Left renal cortex interstitium (tissue), 4 donors: ENCODE measurements at regions not wholly inside any gene's neighbourhood (a gene's known extent, or its start where the extent isn't known, plus 50 kb on each side); places are given as distances from the start of the nearest gene placed in this dataset.
"Not testable (repeated sequence)": the region's sequence is repeated elsewhere in the genome, so short reads cannot be mapped to it uniquely, and the experiment has no call there.

Experiments used
- DNase-seq, 4 donors: peaks; one replicate each; pipeline ENCODE4 v3.0.0-alpha.2; 2013; ENCODE audit warnings: low read depth in 4 of 4, low spot score in 2 of 4, missing footprints in 1 of 4

DNA sequence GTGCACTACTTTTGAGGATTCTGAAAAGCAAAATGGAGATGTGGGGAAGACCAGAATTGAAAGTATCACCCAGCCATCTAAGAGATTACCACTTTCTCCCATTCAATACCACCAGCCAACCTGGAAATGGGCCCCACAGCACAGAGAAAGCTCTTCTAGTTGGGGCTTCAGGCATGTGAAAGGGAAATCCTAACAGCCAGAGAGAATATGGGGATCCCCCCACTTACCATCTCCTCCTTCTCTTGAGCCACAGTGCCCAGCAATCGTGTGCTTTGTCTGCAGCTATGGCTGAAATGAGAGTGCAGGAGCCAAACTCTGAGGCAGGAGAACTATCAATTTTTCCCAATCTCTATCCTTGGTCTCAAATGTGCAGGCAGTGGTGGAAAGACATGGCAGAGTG lies 173.2 kb upstream of the KCTD7 start:
- DNase-seq, result not testable (repeated sequence)

DNA sequence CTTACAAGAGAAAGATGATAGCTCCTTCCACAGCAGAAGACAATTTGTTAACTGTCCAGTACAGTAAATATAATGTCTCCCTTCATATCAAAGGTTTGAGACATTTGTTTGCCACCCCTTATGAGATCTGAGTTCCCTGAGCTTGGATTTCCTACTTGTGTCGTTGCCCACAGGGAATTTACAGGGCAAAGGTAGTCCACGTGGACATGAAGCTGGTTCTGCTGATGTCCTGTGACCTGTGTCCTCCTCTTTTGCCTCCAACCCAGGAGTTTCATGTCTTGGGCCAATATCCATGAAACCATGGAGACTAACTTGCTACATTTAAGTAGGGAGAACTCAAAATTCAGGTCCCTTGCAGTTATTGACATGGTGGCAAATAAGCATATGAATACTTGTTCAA lies 172.2 kb upstream of the KCTD7 start:
- DNase-seq, result not testable (repeated sequence)

DNA sequence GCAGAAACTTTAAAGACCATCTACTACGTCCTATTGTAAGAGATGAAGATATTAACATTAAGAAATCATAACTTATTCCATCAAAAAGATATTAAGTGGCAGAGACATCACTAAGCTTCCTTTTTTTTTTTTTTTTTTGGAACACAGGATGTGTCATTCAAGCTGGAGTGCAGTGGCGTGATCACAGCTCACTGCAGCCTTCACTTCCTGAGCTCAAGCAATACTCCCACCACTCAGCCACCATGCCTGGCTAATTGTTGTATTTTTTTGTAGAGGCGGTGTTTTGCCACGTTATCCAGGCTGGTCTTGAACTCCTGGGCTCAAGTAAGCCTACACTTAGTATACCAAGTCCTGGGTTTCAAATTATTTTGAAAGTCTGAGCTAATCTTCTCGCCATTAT lies 169.7 kb upstream of the KCTD7 start:
- DNase-seq, result not testable (repeated sequence)

DNA sequence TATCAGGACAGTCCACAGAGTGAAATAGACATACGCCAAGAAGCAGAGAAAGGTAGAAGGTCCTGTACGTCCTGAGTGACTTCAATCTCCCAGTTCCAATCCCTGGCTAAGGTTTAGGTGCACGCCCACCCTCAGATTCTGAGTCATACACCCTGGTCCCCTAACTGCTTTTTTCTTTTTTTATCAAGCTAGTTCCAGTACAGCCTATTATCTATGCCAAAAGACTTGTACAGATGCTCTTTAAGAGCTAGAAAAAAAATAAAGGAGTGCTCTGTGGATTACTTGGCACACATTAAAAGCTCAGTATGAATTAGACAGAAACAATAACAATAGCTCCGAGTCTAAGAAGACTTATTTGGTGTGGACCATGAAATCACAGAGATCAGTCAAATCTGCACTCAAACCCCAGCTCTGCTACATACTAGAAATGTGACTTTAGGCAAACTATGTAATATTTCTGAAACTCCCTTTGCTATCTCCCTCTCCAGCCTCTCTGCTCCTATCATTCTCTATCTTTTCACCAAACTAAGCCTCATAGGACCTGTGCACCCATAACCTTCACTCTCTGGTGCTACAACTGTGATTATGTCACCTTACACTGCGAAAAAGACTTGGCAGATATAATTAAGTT lies 168.8 kb upstream of the KCTD7 start:
- DNase-seq, result not testable (repeated sequence)

DNA sequence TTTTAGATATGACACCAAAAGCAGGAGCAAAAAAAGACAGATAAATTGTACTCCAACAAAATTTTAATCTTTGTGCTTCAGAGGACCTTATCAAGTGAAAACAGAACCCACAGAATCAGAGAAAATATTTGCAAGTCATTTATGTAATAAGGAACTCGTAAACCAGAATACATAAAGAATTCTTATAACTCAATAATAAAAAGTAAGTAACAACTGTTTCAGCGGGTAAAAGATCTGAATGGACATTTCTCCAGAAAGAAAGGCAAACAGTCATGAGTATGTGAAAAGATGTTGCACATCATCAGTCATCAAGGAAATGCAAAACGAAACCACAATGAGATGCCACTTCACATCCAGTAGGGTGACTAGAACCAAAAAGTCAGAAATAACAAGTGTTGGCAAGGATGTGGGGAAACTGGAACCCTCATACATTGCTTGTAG lies 167.7 kb upstream of the KCTD7 start:
- no peak for DNase-seq

DNA sequence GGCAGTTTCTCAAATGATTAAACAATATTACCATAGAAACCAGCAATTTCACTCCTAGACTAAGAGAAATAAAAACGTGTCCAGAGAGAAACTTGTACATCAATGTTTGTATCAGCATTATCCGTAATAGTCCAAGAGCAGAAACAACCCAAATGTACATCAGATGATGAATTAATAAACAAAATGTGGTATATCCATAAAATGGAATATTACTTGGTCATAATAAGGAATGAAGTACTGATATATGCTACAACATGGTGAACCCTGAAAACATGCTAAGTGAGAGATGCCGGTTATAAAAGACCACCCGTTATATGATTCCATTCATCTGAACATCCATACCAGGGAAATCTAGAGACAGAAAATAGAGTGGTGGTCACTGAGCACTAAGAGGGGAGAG lies 167.3 kb upstream of the KCTD7 start:
- DNase-seq, result not testable (repeated sequence)

DNA sequence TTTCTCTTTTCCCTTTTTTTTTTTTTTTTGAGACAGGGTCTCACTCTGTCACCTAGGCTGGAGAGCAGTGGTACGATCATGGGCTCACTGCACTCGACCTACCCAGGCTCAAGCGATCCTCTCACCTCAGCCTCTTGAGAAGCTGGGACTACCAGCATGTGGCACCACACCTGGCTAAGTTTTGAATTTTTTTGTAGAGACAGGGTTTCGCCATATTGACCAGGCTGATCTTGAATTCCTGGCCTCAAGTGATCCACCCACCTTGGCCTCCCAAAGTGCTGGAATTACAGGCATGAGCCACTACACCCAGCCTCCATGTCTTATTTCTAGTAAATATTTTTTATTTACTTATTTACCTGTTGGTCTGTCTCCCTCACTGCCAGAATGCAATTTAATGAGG lies 165.8 kb upstream of the KCTD7 start:
- not testable (repeated sequence) for DNase-seq

DNA sequence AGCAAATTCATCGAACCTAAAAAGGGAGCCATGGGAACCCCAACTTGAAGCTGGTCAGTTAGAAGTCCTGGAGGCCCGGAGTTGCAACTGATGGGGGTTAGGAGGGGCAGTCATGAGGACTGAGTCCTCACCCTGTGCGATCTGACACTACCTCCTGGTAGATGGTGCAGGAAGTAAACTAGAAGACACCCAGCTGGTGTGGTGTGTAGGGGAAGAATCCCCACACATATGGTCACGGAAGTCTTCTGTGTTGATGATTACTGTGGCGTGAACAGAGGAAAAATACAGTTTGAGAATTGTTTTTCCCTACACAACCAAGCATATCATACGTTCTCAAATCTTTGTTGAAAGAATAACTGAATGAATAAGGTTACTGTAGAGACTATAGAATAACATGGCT lies 164.6 kb upstream of the KCTD7 start:
- DNase-seq, result no peak

DNA sequence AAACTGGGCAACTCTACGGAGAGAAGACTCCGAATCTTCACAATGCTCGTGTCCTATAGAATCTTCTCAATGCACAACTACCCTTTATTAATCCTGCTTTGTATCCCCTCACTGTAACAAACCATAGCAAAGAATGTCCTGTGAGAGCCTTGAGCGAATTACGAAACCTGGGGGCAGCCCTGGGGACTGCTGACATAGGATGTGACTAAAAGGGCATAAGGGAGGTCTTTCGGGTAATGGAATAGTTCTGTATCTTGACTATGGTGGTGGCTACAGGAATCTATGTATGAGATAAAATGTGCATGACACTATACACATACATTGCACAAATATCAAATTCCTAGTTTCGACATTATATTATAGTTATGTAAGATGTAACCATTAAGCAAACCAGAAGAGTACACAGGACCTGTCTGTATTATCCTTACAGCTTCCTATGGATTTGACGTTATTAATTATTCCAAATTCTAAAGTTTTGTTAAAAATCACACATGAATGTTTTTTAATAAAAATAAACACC lies 162.5 kb upstream of the KCTD7 start:
- no peak for DNase-seq

DNA sequence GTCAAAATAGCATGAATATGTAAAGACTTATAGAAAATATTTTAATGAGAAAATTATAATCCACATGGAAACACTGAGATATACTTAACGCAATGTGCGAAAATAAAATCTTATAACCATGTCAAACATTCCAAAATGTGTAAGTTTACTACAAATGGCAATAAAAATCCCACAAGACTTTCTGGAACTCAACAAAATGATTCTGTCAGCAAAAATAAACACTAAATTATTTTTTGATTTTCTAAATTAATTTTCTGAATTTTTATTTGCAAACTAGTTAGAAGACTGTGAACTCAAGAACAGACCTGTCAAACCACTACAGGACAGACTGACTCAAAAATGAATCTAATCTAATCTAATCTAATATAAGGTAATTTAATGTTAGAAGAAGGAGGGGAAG lies 160.8 kb upstream of the KCTD7 start:
- no peak for DNase-seq

DNA sequence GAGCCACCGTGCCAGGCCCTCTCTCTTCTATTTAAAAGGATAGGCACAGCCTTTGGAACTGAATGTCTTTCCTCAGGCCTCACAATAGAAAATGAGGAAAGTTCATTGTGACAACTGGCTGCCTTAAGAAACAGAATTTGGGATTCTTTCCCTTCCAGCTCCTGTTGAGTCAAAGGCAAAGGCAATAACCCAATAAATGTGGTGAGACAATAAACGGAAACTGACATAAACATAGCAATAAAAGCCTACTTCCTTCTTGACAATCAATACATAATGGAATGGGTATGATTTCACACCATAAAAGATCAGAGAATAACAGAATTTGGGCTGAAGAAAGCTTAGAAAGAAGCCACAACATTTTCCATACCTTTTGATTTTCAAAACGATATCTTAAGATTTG lies 155.6 kb upstream of the KCTD7 start:
- DNase-seq, result not testable (repeated sequence)

DNA sequence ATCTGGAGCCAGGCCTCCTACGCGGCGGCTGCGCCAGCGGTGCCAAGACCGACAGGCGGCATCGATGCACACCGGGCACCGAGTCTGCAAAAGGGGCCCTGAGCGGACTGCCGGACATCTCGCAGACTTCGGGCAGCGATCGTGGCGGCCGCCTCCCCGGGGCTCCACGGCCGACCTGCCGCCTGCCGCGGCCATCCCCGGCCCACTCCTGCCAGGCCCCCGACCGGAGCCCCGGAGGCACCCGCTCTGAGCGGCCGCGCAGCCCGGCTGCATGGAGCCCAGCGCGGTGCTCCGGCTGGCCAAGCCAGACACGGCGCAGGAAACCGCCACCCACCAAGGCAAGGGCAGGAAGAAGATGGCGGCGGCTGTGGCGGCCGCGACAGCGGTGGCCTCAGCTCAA lies 154.2 kb upstream of the KCTD7 start:
- DNase-seq, result no peak

DNA sequence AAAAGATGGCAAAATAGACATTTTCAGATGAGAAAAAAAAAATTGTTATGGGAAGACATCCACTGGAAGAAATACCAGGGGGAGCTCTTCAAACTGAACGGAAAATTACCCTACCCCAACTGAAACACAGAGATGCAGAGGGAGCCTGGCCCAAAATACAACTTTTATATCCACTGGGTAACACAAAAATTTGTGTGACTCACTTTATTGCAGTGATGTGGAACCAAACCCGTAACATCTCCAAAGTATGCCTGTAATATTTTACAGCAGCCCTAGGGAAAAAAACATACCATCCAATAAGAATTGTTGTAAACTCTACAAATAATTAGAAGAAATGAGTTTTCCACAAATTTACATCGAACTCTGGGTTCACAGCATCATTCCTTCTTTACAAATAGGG lies 152.6 kb upstream of the KCTD7 start:
- DNase-seq, result not testable (repeated sequence)

DNA sequence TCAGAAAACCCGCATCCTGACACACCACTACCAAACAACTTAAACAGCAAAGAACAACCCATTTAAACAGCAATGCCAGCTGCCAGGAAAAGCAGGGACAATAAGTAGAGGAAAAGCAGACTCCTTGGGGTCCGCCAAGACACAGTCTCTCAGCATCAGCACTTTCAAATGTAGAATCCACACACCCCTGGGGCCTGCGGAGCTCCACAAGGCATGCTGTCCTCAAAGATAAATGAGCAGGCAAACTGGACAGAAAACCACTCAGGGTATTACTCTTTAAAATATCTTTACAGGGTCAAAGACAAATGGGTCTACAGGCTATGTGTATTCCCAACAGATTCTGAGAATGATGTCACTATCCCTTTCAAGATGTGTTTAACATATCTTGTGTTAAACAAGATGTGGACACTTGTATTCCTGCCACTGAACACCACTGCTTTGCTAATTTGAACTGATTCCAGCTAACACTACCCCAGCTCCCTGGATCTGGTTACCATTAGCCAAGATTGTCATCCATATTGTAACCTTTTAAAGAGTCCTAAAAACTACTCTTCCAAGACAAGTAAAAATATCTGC lies 150.8 kb upstream of the KCTD7 start:
- DNase-seq, result not testable (repeated sequence)

DNA sequence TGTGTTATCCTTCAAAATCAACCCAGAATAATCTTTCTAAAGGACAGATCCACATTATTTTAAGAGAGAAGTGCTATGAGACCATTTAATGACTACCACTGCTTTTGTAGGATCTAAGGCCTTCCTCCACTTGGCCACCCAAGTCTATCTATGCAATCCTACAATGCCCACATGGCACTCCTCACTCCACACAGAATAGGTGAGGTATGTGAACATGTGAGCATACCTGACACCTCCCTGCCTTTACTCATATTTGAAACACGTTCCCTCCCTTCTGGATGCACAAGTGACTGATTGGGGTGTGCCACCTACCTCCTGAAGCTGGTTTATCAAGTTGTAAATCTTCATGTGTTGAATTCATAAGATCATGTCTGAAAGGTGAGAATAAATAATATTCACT lies 147.5 kb upstream of the KCTD7 start:
- DNase-seq, result not testable (repeated sequence)

DNA sequence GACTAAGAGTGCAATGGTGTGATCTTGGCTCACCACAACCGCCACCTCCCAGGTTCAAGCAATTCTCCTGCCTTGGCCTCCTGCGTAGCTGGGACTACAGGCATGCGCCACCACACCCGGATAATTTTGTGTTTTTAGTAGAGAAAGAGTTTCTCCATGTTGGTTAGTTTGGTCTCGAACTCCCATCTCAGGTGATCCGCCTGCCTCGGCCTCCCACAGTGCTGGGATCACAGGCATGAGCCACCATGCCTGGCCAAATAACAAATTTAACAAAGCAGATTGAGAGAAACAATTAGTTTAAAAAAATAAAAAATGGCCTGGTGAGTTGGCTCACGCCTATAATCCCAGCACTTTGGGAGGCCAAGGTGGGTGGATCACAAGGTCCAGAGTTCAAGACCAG lies 139.6 kb upstream of the KCTD7 start:
- DNase-seq, result not testable (repeated sequence)

DNA sequence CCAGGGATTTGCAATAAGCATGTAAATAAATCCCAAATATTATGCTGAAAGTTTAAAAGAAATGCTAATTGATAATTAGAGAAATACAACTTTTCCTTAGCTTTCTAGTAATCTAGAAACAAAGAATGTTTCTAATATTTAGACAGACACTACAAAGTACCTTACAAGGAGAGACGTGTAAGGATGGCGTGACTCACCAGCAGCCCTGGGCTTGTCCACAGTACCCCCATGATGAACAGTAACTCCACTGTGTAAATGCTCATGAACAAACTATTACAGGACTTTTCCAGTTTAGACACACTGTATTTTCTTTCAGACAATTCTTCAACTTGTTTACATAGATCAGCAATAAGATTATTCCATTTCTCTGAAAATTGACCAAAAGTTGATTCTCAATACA lies 138.9 kb upstream of the KCTD7 start:
- DNase-seq, result not testable (repeated sequence)

DNA sequence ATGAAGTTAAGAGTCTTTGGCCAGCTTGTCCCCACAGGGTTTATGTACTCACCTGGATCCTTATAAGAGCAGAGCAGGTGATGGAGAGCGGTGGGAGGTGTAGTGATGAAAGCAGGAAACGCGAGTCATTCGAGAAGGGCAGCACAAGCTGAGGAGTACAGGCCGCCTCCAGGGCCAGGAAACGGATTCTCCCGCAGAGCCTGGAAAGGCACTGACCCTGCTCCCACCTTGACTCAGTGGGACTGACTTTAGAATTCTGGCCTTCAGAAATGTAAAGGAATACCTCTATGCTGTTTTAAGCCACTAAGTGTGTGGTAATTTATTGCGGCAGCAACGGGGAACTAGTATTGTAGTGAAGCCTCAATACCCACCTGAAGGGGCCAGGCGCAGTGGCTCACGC lies 137.7 kb upstream of the KCTD7 start:
- DNase-seq, result not testable (repeated sequence)

DNA sequence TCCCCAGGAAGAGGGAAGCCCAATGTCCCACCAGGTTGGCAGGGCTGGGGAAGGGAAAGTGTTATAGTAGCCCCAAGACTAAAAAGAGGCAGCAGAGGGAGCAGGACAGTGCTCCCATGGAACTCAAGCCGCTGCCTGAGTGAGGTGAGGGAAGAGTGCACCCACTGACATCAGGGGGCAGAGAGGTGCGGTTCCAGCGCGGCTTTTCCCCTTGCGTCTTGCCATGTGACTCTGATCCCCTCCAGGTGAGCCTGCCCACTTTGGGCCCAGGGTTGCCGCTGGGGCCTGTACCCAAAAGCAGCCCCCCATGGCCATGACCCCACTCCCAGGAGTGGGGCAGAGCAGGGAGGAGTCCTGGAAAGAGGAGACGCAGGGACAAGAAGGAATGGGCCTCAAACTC lies 136.3 kb upstream of the KCTD7 start:
- not testable (repeated sequence) for DNase-seq

DNA sequence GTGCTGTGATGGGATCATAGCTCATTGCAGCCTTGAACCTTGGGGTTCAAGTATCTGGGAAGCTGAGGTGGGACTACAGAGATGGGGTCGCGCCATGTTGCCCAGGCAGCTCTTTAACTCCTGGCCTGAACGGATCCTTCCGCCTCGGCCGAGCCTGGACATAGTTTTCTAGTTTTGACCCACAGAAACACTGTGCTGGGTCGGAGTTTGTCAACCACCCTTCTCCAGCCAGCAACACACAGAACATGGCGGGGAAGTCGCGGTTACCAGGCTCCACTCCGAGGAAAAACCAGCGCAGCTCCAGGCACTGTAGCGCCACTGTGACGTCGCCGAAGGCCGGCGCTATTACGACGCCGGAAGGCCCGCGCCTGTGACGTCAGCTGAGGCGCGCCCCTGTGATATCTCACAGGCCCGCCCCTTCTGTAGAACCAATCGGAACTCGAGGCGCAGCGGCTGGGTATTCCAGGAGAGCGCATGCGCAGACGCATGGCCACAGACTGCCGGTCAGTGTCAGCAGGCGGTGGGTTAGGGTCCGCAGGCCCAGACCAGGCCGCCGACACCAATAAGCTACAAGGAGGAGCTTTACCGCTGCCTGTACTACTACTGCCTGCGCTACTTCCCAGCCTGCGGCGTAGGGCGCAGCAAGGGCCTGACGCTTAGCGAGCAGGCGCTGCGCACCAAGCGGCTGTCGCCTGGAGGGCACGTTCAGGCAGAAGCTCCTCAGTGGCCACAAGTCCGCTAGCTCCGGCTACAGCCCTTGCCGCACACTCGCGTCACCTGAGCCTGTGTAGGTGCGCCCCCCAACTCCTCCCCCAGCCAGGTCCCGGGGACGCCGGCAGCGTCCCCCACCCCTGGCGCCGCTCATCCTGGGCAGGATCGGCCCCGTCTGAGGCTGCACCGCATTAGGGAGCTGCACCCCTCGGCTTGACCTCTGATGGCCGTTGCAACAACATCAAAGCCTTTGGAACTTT lies 135.2 kb upstream of the KCTD7 start:
- peak; percentile 94 to 98 (median 97) for DNase-seq

DNA sequence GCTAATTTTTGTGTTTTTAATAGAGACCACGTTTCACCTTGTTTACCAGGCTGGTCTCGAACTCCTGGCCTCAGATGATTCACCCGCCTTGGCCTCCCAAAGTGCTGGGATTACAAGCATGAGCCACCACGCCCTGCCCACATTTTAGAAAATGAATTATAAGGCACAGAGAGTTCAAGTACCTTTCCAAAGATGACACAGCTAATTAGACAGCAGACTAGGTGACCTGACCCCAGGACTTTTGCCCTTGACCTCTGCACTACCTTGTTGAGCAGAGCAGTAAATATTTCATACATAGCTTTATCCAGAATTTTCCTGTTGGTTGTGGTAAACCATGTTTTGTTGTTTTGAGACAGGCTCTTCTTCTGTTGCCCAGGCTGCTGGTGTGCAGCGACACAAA lies 131.3 kb upstream of the KCTD7 start:
- no peak for DNase-seq
